ENCODE measurements at regions not wholly inside any gene's neighbourhood (a gene's known extent, or its start where the extent isn't known, plus 50 kb on each side); places are given as distances from the start of the nearest gene placed in this dataset.

DNA sequence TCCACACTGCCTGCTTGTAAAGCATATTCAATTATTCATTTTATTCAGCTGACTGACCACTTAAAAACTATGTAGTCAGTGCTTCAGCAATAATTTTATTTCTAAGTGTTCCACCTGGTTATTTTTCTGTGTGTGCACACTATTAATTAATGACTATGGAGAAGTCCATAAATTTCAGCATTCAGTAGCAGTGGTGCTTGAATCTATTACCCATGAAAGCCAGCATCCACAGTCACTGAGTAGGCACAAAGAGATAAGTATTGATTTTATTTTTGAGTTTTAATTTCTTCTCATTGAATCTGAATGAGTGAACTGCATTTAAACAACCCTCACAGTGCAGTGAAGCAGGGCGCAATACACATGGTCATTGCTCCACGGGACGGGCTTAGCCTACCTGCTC, 643.1 kb downstream of the GALC start (continued):
- TF ChIP-seq, protein P1, sequence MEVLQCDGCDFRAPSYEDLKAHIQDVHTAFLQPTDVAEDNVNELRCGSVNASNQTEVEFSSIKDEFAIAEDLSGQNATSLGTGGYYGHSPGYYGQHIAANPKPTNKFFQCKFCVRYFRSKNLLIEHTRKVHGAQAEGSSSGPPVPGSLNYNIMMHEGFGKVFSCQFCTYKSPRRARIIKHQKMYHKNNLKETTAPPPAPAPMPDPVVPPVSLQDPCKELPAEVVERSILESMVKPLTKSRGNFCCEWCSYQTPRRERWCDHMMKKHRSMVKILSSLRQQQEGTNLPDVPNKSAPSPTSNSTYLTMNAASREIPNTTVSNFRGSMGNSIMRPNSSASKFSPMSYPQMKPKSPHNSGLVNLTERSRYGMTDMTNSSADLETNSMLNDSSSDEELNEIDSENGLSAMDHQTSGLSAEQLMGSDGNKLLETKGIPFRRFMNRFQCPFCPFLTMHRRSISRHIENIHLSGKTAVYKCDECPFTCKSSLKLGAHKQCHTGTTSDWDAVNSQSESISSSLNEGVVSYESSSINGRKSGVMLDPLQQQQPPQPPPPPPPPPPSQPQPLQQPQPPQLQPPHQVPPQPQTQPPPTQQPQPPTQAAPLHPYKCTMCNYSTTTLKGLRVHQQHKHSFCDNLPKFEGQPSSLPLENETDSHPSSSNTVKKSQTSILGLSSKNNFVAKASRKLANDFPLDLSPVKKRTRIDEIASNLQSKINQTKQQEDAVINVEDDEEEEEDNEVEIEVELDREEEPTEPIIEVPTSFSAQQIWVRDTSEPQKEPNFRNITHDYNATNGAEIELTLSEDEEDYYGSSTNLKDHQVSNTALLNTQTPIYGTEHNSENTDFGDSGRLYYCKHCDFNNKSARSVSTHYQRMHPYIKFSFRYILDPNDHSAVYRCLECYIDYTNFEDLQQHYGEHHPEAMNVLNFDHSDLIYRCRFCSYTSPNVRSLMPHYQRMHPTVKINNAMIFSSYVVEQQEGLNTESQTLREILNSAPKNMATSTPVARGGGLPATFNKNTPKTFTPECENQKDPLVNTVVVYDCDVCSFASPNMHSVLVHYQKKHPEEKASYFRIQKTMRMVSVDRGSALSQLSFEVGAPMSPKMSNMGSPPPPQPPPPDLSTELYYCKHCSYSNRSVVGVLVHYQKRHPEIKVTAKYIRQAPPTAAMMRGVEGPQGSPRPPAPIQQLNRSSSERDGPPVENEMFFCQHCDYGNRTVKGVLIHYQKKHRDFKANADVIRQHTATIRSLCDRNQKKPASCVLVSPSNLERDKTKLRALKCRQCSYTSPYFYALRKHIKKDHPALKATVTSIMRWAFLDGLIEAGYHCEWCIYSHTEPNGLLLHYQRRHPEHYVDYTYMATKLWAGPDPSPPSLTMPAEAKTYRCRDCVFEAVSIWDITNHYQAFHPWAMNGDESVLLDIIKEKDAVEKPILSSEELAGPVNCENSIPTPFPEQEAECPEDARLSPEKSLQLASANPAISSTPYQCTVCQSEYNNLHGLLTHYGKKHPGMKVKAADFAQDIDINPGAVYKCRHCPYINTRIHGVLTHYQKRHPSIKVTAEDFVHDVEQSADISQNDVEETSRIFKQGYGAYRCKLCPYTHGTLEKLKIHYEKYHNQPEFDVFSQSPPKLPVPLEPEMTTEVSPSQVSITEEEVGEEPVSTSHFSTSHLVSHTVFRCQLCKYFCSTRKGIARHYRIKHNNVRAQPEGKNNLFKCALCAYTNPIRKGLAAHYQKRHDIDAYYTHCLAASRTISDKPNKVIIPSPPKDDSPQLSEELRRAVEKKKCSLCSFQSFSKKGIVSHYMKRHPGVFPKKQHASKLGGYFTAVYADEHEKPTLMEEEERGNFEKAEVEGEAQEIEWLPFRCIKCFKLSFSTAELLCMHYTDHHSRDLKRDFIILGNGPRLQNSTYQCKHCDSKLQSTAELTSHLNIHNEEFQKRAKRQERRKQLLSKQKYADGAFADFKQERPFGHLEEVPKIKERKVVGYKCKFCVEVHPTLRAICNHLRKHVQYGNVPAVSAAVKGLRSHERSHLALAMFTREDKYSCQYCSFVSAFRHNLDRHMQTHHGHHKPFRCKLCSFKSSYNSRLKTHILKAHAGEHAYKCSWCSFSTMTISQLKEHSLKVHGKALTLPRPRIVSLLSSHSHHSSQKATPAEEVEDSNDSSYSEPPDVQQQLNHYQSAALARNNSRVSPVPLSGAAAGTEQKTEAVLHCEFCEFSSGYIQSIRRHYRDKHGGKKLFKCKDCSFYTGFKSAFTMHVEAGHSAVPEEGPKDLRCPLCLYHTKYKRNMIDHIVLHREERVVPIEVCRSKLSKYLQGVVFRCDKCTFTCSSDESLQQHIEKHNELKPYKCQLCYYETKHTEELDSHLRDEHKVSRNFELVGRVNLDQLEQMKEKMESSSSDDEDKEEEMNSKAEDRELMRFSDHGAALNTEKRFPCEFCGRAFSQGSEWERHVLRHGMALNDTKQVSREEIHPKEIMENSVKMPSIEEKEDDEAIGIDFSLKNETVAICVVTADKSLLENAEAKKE (CRISPR knock-in tag; IDR thresholded peaks at IDR 0.05): no peak
- TF ChIP-seq, protein P2, sequence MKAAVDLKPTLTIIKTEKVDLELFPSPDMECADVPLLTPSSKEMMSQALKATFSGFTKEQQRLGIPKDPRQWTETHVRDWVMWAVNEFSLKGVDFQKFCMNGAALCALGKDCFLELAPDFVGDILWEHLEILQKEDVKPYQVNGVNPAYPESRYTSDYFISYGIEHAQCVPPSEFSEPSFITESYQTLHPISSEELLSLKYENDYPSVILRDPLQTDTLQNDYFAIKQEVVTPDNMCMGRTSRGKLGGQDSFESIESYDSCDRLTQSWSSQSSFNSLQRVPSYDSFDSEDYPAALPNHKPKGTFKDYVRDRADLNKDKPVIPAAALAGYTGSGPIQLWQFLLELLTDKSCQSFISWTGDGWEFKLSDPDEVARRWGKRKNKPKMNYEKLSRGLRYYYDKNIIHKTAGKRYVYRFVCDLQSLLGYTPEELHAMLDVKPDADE (IDR thresholded peaks at IDR 0.05): no peak
- TF ChIP-seq, protein P3, sequence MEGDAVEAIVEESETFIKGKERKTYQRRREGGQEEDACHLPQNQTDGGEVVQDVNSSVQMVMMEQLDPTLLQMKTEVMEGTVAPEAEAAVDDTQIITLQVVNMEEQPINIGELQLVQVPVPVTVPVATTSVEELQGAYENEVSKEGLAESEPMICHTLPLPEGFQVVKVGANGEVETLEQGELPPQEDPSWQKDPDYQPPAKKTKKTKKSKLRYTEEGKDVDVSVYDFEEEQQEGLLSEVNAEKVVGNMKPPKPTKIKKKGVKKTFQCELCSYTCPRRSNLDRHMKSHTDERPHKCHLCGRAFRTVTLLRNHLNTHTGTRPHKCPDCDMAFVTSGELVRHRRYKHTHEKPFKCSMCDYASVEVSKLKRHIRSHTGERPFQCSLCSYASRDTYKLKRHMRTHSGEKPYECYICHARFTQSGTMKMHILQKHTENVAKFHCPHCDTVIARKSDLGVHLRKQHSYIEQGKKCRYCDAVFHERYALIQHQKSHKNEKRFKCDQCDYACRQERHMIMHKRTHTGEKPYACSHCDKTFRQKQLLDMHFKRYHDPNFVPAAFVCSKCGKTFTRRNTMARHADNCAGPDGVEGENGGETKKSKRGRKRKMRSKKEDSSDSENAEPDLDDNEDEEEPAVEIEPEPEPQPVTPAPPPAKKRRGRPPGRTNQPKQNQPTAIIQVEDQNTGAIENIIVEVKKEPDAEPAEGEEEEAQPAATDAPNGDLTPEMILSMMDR (conservative IDR thresholded peaks at IDR 0.05; ENCODE audit: low read depth in 2 of 2): no peak
- TF ChIP-seq NANOG (IDR thresholded peaks at IDR 0.05; ENCODE audit: borderline replicate concordance) (no peak), STAT1 (IDR thresholded peaks at IDR 0.05; ENCODE audit: unreplicated experiment) (no peak), EZH2 (IDR thresholded peaks at IDR 0.05; ENCODE audit: low read depth, unreplicated experiment) (no peak)
- TF ChIP-seq, protein P4, sequence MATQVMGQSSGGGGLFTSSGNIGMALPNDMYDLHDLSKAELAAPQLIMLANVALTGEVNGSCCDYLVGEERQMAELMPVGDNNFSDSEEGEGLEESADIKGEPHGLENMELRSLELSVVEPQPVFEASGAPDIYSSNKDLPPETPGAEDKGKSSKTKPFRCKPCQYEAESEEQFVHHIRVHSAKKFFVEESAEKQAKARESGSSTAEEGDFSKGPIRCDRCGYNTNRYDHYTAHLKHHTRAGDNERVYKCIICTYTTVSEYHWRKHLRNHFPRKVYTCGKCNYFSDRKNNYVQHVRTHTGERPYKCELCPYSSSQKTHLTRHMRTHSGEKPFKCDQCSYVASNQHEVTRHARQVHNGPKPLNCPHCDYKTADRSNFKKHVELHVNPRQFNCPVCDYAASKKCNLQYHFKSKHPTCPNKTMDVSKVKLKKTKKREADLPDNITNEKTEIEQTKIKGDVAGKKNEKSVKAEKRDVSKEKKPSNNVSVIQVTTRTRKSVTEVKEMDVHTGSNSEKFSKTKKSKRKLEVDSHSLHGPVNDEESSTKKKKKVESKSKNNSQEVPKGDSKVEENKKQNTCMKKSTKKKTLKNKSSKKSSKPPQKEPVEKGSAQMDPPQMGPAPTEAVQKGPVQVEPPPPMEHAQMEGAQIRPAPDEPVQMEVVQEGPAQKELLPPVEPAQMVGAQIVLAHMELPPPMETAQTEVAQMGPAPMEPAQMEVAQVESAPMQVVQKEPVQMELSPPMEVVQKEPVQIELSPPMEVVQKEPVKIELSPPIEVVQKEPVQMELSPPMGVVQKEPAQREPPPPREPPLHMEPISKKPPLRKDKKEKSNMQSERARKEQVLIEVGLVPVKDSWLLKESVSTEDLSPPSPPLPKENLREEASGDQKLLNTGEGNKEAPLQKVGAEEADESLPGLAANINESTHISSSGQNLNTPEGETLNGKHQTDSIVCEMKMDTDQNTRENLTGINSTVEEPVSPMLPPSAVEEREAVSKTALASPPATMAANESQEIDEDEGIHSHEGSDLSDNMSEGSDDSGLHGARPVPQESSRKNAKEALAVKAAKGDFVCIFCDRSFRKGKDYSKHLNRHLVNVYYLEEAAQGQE (IDR thresholded peaks at IDR 0.05; ENCODE audit: unreplicated experiment): no peak

Measured in GM23338 (cell line).